BE2C (cell line): ENCODE measurements at regions not wholly inside any gene's neighbourhood (a gene's known extent, or its start where the extent isn't known, plus 50 kb on each side); places are given as distances from the start of the nearest gene placed in this dataset.

Experiments
- DNase-seq: peaks from one replicate; pipeline ENCODE4 v3.0.0-alpha.2; 2020
- H3K27me3 ChIP-seq: fragments of 250-450 bp; sonication (Bioruptor Pico); 2 replicates; pipeline ENCODE4 v1.5.1; 2020; ENCODE audit warnings: mild to moderate bottlenecking
- H3K36me3 ChIP-seq: fragments of 250-450 bp; sonication (Bioruptor Pico); 2 replicates; pipeline ENCODE4 v1.5.1; 2020; ENCODE audit warnings: mild to moderate bottlenecking
- H3K4me1 ChIP-seq: fragments of 250-450 bp; sonication (Bioruptor Pico); 2 replicates; pipeline ENCODE4 v1.5.1; 2020
- H3K4me3 ChIP-seq: 2 replicates; pipeline ENCODE4 v1.5.1; 2011; ENCODE audit warnings: low read depth, low read length
- H3K9me3 ChIP-seq: fragments of 250-450 bp; sonication (Bioruptor Pico); 2 replicates; pipeline ENCODE4 v1.5.1; 2020
- TF ChIP-seq, protein P1 (sequence below): IDR thresholded peaks from 2 replicates; pipeline ENCODE4 v1.5.1; 2012; ENCODE audit warnings: mild to moderate bottlenecking, low read depth, low read length

DNA sequence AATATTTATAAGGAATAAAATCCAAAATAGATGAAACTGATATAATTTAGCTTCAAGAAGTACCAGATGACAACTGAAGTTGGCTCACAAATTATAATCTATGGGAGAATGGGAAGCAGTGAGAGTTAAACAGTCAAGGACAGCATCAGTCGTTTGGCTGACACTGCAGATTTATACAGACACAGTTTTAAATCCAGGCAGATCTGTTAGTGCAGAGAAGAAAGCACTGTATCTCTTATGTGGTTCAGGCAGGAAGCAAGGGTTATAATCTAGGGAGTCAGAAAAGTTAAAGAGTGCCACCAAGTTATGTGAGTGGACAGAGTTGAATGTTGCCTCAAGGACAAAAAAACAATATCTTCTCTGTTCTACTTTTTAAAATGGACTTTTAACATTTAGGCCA lies 880.2 kb downstream of the TSN start:
- DNase-seq, result no peak
- TF ChIP-seq, protein P1, sequence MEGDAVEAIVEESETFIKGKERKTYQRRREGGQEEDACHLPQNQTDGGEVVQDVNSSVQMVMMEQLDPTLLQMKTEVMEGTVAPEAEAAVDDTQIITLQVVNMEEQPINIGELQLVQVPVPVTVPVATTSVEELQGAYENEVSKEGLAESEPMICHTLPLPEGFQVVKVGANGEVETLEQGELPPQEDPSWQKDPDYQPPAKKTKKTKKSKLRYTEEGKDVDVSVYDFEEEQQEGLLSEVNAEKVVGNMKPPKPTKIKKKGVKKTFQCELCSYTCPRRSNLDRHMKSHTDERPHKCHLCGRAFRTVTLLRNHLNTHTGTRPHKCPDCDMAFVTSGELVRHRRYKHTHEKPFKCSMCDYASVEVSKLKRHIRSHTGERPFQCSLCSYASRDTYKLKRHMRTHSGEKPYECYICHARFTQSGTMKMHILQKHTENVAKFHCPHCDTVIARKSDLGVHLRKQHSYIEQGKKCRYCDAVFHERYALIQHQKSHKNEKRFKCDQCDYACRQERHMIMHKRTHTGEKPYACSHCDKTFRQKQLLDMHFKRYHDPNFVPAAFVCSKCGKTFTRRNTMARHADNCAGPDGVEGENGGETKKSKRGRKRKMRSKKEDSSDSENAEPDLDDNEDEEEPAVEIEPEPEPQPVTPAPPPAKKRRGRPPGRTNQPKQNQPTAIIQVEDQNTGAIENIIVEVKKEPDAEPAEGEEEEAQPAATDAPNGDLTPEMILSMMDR, result no peak

GRCh38 chr2:122636097-122636496 lies 880.6 kb downstream of the TSN start:
- no peak overlapping the region for H3K4me3 ChIP-seq
- H3K27me3 ChIP-seq, result no peaks in the 10 kb centered on the region
- DNase-seq, result no peak

More for the DNA sequence above, 880.2 kb downstream of the TSN start:
- Histone ChIP-seq H3K36me3 (no peaks in the 10 kb centered on the region), H3K9me3 (no peaks in the 10 kb centered on the region), H3K4me3 (no peak overlapping the region), H3K4me1 (no peaks in the 10 kb centered on the region), H3K27me3 (no peaks in the 10 kb centered on the region)

GRCh38 chr2:122639176-122639575 lies 883.7 kb downstream of the TSN start:
- H3K36me3 ChIP-seq, result no peaks in the 10 kb centered on the region
- TF ChIP-seq, protein P1, result no peak
- H3K9me3 ChIP-seq, result no peaks in the 10 kb centered on the region
- no peak overlapping the region for H3K4me3 ChIP-seq
- no peak for DNase-seq
- no peaks in the 10 kb centered on the region for H3K4me1 ChIP-seq
- no peaks in the 10 kb centered on the region for H3K27me3 ChIP-seq

More at GRCh38 chr2:122636097-122636496, 880.6 kb downstream of the TSN start:
- Histone ChIP-seq H3K9me3 (no peaks in the 10 kb centered on the region), H3K4me1 (no peaks in the 10 kb centered on the region), H3K36me3 (no peaks in the 10 kb centered on the region)
- TF ChIP-seq, protein P1, result no peak

- Histone ChIP-seq H3K36me3 (no peaks in the 10 kb centered on the region), H3K27me3 (no peaks in the 10 kb centered on the region), H3K4me3 (no peak overlapping the region), H3K9me3 (no peaks in the 10 kb centered on the region), H3K4me1 (no peaks in the 10 kb centered on the region)
- TF ChIP-seq, protein P1, result no peak
- no peak for DNase-seq
Measured at GRCh38 chr2:122639711-122640110, 884.3 kb downstream of the TSN start.

DNA sequence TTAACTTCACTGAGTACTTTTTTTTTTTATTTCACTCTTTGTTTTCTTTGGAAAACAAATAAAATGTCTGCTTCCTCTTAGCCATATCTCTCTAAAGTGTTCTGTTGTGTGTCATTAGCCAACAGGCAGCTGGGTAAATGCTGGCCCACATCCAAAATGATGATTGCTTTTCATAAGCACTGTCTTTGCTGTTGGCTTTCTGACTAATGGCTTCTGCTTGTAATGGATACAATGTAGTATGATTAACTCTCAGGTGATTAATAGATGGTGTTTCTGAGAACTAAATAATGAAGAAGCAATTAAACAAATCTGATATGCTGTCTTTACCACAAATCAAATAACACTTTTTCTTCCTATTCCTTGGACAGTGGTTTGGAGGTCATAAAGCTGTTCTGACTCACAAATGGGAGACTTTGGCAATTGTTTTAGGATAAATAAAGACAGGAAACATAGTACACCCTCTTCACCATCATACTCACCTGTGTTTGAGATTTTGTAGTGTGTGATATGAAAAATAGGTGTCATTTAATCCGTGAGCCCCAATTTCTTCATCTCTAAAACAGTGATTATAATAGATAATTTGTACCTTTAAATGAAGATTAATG lies 888.4 kb downstream of the TSN start:
- H3K36me3 ChIP-seq, result no peaks in the 10 kb centered on the region
- no peaks in the 10 kb centered on the region for H3K4me1 ChIP-seq
- peak; percentile 77 for DNase-seq
- no peaks in the 10 kb centered on the region for H3K27me3 ChIP-seq
- no peaks in the 10 kb centered on the region for H3K9me3 ChIP-seq
- no peak overlapping the region for H3K4me3 ChIP-seq
- TF ChIP-seq, protein P1, result no peak

DNA sequence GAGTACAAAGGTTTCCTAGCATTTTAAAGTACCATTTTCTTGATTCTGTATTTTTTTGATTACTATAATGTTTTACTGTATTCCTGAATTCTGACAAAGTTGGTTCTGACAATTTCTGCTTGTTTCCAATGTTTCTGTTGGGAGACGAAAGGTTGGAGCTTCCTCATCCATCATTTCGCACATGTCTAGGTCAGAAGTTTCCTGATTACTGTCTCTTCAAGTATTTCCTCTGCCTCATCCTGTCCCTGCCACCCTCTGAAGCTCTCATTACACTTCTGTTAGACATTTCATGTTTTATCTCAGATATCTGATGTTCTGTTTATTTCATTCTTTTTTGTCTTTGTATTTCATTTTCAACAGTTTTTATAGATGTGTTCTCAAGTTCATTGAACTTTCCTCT lies 895.8 kb downstream of the TSN start:
- Histone ChIP-seq H3K9me3 (no peaks in the 10 kb centered on the region), H3K4me1 (no peaks in the 10 kb centered on the region), H3K27me3 (no peaks in the 10 kb centered on the region), H3K4me3 (no peak overlapping the region), H3K36me3 (no peaks in the 10 kb centered on the region)
- DNase-seq, result no peak
- TF ChIP-seq, protein P1, result no peak
